NB4 (cell line): ENCODE measurements at regions not wholly inside any gene's neighbourhood (a gene's known extent, or its start where the extent isn't known, plus 50 kb on each side); places are given as distances from the start of the nearest gene placed in this dataset.
A peak's percentile ranks its signal among the peaks of the same experiment; 100 is the strongest.

Source experiments
- DNase-seq: peaks from one replicate; pipeline ENCODE4 v3.0.0; 2010; ENCODE audit warnings: low read depth
- H3K4me3 ChIP-seq: one replicate; pipeline ENCODE4 v1.5.1; 2011; ENCODE audit warnings: mild to moderate bottlenecking, low read depth, low read length, moderate library complexity
- MAX ChIP-seq: IDR thresholded peaks from 2 replicates; pipeline ENCODE4 v1.6.1; 2011; ENCODE audit warnings: low read depth, low read length
- MYC ChIP-seq: IDR thresholded peaks from 2 replicates; pipeline ENCODE4 v1.6.1; 2011; ENCODE audit warnings: low read depth, low read length
- POLR2A ChIP-seq: IDR thresholded peaks from 2 replicates; pipeline ENCODE4 v1.6.1; 2011; ENCODE audit warnings: mild to moderate bottlenecking; ENCODE audit not compliant: insufficient read length; ENCODE audit errors: extremely low read depth
- TF ChIP-seq, protein P1 (sequence below): IDR thresholded peaks from one replicate; pipeline ENCODE4 v1.5.1; 2012; ENCODE audit warnings: low read depth, low read length

GRCh38 chr1:163922743-163923201, 601.0 kb downstream of the NUF2 start:
- DNase-seq, result peak; percentile 81
- TF ChIP-seq, protein P1, sequence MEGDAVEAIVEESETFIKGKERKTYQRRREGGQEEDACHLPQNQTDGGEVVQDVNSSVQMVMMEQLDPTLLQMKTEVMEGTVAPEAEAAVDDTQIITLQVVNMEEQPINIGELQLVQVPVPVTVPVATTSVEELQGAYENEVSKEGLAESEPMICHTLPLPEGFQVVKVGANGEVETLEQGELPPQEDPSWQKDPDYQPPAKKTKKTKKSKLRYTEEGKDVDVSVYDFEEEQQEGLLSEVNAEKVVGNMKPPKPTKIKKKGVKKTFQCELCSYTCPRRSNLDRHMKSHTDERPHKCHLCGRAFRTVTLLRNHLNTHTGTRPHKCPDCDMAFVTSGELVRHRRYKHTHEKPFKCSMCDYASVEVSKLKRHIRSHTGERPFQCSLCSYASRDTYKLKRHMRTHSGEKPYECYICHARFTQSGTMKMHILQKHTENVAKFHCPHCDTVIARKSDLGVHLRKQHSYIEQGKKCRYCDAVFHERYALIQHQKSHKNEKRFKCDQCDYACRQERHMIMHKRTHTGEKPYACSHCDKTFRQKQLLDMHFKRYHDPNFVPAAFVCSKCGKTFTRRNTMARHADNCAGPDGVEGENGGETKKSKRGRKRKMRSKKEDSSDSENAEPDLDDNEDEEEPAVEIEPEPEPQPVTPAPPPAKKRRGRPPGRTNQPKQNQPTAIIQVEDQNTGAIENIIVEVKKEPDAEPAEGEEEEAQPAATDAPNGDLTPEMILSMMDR, result no peak
- no peak for TF ChIP-seq POLR2A
- no peak for TF ChIP-seq MAX
- TF ChIP-seq MYC, result no peak
- H3K4me3 ChIP-seq, result peak overlapping the region; percentile 8

DNA sequence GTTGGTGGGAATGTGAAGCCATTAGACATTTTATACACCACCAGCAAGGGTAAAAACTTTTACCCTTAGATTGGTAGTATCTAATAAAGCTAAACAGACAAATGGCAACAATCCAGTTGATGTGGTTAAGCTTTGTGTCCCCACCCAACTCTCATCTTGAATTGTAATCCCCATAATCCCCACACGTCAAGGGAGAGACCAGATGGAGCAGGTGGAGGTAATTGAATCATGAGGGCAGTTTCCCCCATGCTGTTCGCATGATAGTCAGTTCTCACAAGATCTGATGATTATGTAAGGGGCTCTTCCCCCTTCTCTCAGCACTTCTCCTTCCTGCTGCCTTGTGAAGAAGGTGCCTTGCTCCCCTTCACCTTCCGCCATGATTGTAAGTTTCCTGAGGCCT, 602.3 kb downstream of the NUF2 start:
- no peak for TF ChIP-seq MYC
- TF ChIP-seq, protein P1, result no peak
- TF ChIP-seq POLR2A, result no peak
- TF ChIP-seq MAX, result no peak
- DNase-seq, result peak; percentile 15
- H3K4me3 ChIP-seq, result no peak overlapping the region

DNA sequence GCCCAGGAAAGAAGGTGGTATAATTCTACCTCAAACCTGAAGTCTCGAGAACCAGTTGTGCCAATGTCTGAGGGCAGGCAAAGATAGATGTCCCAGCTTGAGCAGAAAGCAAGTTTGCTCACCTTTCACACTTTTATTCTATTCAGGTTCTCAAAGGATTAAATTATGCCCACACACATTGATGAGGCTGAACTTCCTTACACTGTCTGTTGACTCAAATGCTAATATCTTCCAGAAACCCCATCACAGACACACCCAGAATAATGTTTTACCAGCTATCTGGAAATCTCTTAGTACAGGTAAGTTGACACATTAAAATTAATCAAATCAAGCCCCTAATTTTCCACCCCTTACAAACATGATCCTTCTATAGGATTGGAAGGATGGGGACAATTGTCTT, 605.7 kb downstream of the NUF2 start:
- H3K4me3 ChIP-seq, result no peak overlapping the region
- TF ChIP-seq MYC (no peak), MAX (no peak), POLR2A (no peak)
- TF ChIP-seq, protein P1, result no peak
- DNase-seq, result no peak

GRCh38 chr1:163928069-163928468, 606.3 kb downstream of the NUF2 start:
- TF ChIP-seq, protein P1, result no peak
- TF ChIP-seq MAX, result no peak
- no peak for TF ChIP-seq POLR2A
- TF ChIP-seq MYC, result no peak
- DNase-seq, result no peak
- no peak overlapping the region for H3K4me3 ChIP-seq

GRCh38 chr1:163928651-163929050, 606.9 kb downstream of the NUF2 start:
- no peak for DNase-seq

More at GRCh38 chr1:163928651-163929050, 606.9 kb downstream of the NUF2 start:
- H3K4me3 ChIP-seq, result no peak overlapping the region
- no peak for TF ChIP-seq POLR2A
- TF ChIP-seq MYC, result no peak
- no peak for TF ChIP-seq MAX
- TF ChIP-seq, protein P1, result no peak
